Stimulated activated naive CD4-positive, alpha-beta T cell treated with Interleukin-2 at 50 U/mL for 16 hours (primary cell): ENCODE measurements at regions not wholly inside any gene's neighbourhood (a gene's known extent, or its start where the extent isn't known, plus 50 kb on each side); places are given as distances from the start of the nearest gene placed in this dataset.

ENCODE experiments used
- DNase-seq: peaks from one replicate; lab custom pipeline; 2025; lab: John Stamatoyannopoulos, UW

DNA sequence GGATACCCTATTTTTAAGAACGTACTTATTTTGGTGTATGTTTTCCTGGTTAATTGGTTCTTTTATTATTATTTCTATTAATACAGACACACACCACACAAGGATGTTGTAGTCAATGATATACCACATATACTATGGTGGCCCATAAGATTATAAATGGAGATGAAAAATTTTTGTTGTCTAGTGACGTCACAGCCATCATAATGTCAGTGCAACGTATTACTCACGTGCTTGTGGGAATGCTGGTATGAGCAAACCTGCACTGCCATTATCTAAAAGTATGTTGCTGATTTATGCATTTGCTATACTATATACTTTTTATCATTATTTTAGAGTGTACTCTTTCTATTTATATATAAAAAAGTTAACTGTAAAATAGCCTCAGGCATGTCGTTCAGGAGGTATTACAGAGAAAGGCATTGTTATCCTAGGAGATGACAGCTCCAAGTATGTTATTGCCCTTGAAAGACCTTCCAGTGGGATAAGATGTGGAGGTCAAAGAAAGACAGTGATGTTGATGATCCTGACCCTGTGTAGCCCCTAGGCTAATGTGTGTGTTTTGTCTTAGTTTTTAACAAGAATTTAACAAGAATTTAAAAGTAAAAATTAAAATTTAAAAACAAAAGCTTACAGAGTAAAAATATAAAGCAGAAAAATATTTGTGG, 65.6 kb upstream of the SGCD start:
- no peak for DNase-seq

DNA sequence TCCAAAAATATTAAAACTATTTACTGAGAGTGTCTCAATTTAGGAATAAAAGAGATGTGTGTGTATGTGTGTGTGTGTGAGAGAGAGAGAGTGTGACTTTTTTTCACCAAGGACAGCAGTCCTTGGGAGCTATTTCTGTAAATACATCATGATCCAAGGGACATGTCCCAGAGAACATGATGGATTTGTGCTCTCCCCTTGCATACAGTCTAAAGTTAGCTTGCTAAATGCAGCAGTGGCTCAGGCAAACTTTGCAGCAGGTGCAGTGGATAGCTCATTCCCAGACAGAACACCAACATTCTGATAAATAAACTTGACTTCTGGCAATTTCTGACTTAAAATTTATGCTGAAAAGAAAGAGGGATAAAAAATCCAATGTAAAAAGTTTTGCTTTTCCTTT, 55.4 kb upstream of the SGCD start:
- DNase-seq, result no peak

DNA sequence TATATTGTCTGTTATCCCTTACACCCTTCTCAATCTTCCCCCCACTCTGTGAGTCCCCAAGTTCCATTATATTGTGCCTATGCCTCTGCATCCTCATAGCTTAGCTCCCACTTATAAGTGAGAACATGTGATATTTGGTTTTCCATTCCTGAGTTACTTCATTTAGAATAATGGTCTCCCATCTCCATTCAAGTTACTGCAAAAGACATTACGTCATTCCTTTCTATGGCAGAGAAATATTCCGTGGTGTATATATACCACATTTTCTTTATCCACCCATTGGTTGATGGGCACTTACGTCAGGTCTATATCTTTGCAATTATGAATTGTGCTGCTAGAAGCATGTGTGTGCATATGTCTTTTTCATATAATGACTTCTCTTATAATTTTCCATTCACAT, 54.8 kb upstream of the SGCD start:
- no peak for DNase-seq

DNA sequence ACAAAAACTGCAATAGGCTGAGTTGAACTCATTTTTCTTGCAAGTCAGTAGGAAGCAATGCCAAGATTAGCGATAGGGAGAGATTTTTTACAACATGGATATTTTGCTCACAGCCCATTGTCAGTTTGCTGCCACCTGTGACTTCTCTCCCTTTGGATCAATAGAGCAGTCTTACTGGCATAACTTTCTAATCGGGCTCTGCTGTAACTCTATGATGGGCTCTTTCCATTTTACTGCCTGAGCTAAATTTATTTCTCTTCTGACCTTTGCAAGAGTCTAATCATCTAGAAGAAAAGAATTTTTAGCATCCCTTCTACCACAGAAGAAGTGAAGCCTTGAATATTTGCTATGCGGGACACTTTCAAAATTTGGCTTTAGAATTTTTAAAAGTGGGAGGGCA, 53.6 kb upstream of the SGCD start:
- DNase-seq, result no peak

DNA sequence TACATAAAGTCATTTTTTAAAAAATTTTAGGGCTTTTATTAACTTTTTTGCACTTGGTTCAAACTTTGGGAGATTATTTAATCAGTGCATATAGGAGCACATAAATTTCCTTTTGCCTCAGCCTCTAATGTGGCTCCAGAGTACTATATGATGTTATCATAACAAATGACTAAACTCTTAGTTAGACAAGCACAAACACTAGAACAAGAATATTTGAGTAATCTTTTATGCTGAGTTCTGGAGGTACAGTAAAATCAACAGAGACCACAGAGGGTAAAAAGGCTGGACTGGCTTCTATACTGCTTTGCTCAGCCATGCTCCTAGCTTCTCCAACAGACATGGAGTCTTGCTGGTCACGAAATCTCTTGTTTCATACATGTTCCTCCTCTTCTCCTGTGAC, 52.5 kb upstream of the SGCD start:
- no peak for DNase-seq
